Spleen (tissue), 11 donors: ENCODE measurements at regions not wholly inside any gene's neighbourhood (a gene's known extent, or its start where the extent isn't known, plus 50 kb on each side); places are given as distances from the start of the nearest gene placed in this dataset.

Source experiments
- DNase-seq: peaks from one replicate; pipeline ENCODE4 v3.0.0-alpha.2; 2020
- H3K27ac ChIP-seq, 8 donors: fragments of 200-600 bp; sonication (generic) in 7 of 8; 1 replicate in 4 of 8; 2 replicates in 4 of 8; pipeline versions ENCODE4 v1.5.0 to v1.8.0; 2016 to 2021; ENCODE audit warnings: inconsistent platforms in 4 of 8, mild to moderate bottlenecking in 4 of 8, moderate library complexity in 1 of 8
- H3K27me3 ChIP-seq, 7 donors: fragments of 200-600 bp; sonication (generic) in 6 of 7; replicated peaks in 1 of 7; 1 replicate in 4 of 7; 2 replicates in 3 of 7; pipeline versions ENCODE4 v1.5.0 to v1.8.0; 2016 to 2021; ENCODE audit warnings: inconsistent platforms in 3 of 7, mild to moderate bottlenecking in 1 of 7
- H3K36me3 ChIP-seq, 6 donors: fragments of 200-600 bp; sonication (generic) in 5 of 6; 1 replicate in 4 of 6; 2 replicates in 2 of 6; pipeline versions ENCODE4 v1.5.0 to v1.8.0; 2016 to 2021; ENCODE audit warnings: inconsistent platforms in 2 of 6
- H3K4me1 ChIP-seq, 6 donors: fragments of 200-600 bp; sonication (generic) in 5 of 6; 1 replicate in 3 of 6; 2 replicates in 3 of 6; pipeline versions ENCODE4 v1.5.0 to v1.8.0; 2016 to 2021; ENCODE audit warnings: inconsistent platforms in 3 of 6
- H3K4me3 ChIP-seq, 8 donors: fragments of 200-600 bp; sonication (generic) in 7 of 8; 1 replicate in 4 of 8; 2 replicates in 4 of 8; pipeline versions ENCODE4 v1.5.0 to v1.8.0; 2016 to 2021; ENCODE audit warnings: inconsistent platforms in 4 of 8, mild to moderate bottlenecking in 4 of 8, moderate library complexity in 2 of 8
- H3K9me3 ChIP-seq, 8 donors: fragments of 200-600 bp; sonication (generic) in 7 of 8; 1 replicate in 4 of 8; 2 replicates in 4 of 8; pipeline versions ENCODE4 v1.5.0 to v1.8.0; 2016 to 2021; ENCODE audit warnings: inconsistent platforms in 4 of 8
- POLR2A ChIP-seq, 3 donors: fragments of 450-650 bp; IDR thresholded peaks; one replicate each; pipeline ENCODE4 v1.5.1; 2017; ENCODE audit warnings: antibody characterized with exemption in 3 of 3, mild to moderate bottlenecking in 1 of 3
- POLR2AphosphoS5 ChIP-seq, 3 donors: sonication (generic); formaldehyde crosslinking; IDR thresholded peaks; one replicate each; pipeline ENCODE4 v1.5.1; 2017; ENCODE audit warnings: antibody characterized with exemption in 3 of 3
- WGBS, 5 donors: extraction: QIAGEN DNeasy Blood & Tissue Kit in 3 of 5; methylation state at CpG; one replicate each; pipeline versions ENCODE4 v1.1.5 to v1.1.7; 2013 to 2018; 5-methylcytosine and 5-hydroxymethylcytosine counted together
- intact Hi-C: fragments of 100-400 bp; cut with DNase I; formaldehyde crosslinking; loops from one replicate; pipeline ENCODE4 v1.15.0; 2023; ENCODE audit warnings: low total_unique reads
- TF ChIP-seq, protein P1 (sequence below), 11 experiments: fragments of 200-600 bp in 7 of 11; fragments of 450-650 bp in 4 of 11; sonication (generic) in 4 of 11; IDR thresholded peaks in 8 of 11; conservative IDR thresholded peaks in 3 of 11; 1 replicate in 7 of 11; 2 replicates in 4 of 11; pipeline versions ENCODE4 v1.4.0 to v1.8.0; 2016 to 2021; ENCODE audit warnings: antibody characterized with exemption in 11 of 11, inconsistent platforms in 4 of 11, mild to moderate bottlenecking in 1 of 11
- donor health status: healthy with polysubstance abuse.
- donor health status: DM: no; HTN: no; CAD: no; lungs with moderate emphysema.
- donor health status: DM: no; HTN: no; CAD: no.
- donor health status: Bipolar disorder and iron deficiency.
- donor health status: healthy.
- donor health status: DM: no; HTN: no; CAD: no.
- donor health status: DM: yes; HTN: yes; CAD: no.

DNA sequence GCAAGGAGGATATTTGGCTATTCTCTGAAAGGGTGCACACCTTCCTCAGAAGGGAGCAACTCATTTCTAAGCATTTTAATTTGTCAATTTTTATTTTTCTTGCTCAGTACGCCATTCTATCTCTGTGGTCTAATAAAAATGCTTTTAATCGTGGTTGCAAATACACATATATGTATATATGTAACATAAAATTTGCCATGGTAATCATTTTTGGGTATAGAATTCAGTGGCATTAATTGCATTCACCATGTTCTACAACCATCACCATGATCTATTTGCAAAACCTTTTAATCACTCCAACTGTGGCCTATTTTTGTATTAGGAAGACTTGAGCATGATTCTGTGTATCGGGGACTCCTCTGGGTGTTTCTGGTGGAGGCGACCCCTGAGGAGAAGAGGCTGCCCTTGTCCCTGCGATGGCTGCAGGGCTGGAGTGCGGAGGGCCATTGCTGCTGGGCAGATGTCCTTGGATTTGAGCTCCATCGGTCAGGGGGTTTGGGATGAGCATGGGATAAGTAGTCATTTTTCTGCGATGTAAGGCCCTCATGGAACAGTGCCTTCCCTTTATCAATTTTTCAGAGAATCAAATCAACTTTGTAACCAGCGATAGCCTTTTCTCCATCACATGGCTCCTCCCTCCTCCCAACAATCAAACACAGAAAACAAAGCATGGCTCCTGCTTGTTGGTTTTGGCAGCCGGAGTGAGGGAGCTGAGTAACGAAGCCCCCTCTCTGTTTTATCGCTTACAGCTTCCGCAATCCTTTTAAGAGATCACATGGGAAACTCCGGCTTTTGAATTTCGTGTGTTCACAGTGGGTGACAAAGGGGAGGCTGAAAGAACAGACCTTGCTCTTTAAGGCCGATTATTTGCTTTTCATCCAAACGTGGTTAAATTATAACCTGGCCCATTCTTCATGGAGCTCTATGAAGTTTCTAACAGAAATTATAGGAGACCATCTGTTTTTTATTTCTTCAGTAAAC is 187.3 kb downstream of the TENT4A start:
- intact Hi-C loops = no loop called here
- peaks cover 0 to 10% (median 0%) of the 10 kb centered on the region in 8 donors for H3K9me3 ChIP-seq
- no peaks in the 10 kb centered on the region for H3K36me3 ChIP-seq
- TF ChIP-seq, protein P1, sequence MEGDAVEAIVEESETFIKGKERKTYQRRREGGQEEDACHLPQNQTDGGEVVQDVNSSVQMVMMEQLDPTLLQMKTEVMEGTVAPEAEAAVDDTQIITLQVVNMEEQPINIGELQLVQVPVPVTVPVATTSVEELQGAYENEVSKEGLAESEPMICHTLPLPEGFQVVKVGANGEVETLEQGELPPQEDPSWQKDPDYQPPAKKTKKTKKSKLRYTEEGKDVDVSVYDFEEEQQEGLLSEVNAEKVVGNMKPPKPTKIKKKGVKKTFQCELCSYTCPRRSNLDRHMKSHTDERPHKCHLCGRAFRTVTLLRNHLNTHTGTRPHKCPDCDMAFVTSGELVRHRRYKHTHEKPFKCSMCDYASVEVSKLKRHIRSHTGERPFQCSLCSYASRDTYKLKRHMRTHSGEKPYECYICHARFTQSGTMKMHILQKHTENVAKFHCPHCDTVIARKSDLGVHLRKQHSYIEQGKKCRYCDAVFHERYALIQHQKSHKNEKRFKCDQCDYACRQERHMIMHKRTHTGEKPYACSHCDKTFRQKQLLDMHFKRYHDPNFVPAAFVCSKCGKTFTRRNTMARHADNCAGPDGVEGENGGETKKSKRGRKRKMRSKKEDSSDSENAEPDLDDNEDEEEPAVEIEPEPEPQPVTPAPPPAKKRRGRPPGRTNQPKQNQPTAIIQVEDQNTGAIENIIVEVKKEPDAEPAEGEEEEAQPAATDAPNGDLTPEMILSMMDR (IDR thresholded peaks at IDR 0.05 in 8 of 11, conservative IDR thresholded peaks at IDR 0.05 in 3 of 11) = no peak
- no peak for TF ChIP-seq POLR2AphosphoS5 (IDR thresholded peaks at IDR 0.05)
- no peak for TF ChIP-seq POLR2A (IDR thresholded peaks at IDR 0.05)
- no peak for DNase-seq
- no peak overlapping the region for H3K27ac ChIP-seq
- no peaks in the 10 kb centered on the region for H3K4me1 ChIP-seq
- no peak overlapping the region for H3K4me3 ChIP-seq
- H3K27me3 ChIP-seq = peaks cover 0 to 3% (median 0%) of the 10 kb centered on the region in 7 donors
- 85 to 91% (median 89%) methylated on average over 17 of the region's 17 CpGs for WGBS, 5 donors

DNA sequence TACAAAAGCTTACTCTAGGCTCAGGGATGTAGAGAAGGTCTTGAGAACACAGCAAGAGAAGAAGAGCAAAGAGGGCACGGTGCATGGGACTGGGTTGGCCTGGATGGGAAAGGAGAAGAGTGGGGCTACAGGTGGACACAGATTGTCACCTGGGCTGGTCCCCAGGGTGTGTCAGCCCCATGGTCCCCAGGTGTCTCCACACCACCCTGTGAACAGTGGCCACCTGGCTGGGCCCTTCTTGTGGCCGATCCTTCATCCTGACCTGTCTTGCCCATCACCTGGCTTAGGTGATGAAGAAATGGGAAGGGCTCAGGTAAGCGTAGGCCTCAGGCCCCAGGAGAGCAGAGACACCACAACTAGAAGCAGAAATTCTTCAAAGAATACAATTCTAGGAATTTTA is 188.9 kb downstream of the TENT4A start:
- intact Hi-C loops = no loop called here
- peaks cover 0 to 9% (median 0%) of the 10 kb centered on the region in 8 donors for H3K9me3 ChIP-seq
- no peak overlapping the region for H3K27ac ChIP-seq
- no peaks in the 10 kb centered on the region for H3K36me3 ChIP-seq
- no peak for DNase-seq
- no peaks in the 10 kb centered on the region for H3K27me3 ChIP-seq
- TF ChIP-seq POLR2AphosphoS5 (IDR thresholded peaks at IDR 0.05) (no peak), POLR2A (IDR thresholded peaks at IDR 0.05) (no peak)
- TF ChIP-seq, protein P1 (IDR thresholded peaks at IDR 0.05 in 8 of 11, conservative IDR thresholded peaks at IDR 0.05 in 3 of 11) = no peak
- H3K4me3 ChIP-seq = no peak overlapping the region
- WGBS, 5 donors = 72 to 91% (median 86%) methylated on average over 2 to 3 of the region's 3 CpGs
- no peaks in the 10 kb centered on the region for H3K4me1 ChIP-seq

DNA sequence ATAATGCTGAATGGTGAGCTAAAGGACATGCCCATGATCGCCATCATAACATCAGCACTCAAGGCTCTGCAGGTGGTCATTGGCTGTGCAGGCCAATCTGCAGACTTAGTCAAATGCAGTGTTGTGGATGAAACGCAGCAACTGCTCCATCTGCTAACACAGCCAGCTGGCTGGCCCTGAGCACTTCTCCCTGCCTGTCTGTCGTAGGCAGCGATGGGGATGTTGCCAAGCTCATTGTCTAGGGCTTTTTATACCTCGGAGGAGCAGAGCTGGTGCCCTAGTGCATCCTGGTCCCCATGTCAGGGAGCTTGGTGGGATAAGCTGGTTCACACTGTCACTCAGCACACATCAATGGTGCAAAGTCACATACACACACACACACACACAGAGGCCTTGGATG is 189.4 kb downstream of the TENT4A start:
- H3K36me3 ChIP-seq = no peaks in the 10 kb centered on the region
- no peaks in the 10 kb centered on the region for H3K4me1 ChIP-seq
- H3K27ac ChIP-seq = no peak overlapping the region
- TF ChIP-seq POLR2A (IDR thresholded peaks at IDR 0.05) (no peak), POLR2AphosphoS5 (IDR thresholded peaks at IDR 0.05) (no peak)
- TF ChIP-seq, protein P1 (IDR thresholded peaks at IDR 0.05 in 8 of 11, conservative IDR thresholded peaks at IDR 0.05 in 3 of 11) = no peak
- H3K9me3 ChIP-seq = peaks cover 0 to 8% (median 0%) of the 10 kb centered on the region in 8 donors
- intact Hi-C loops = no loop called here
- DNase-seq = no peak
- WGBS, 5 donors = 82 to 90% (median 86%) methylated on average over 2 to 5 of the region's 5 CpGs
- no peaks in the 10 kb centered on the region for H3K27me3 ChIP-seq
- no peak overlapping the region for H3K4me3 ChIP-seq

DNA sequence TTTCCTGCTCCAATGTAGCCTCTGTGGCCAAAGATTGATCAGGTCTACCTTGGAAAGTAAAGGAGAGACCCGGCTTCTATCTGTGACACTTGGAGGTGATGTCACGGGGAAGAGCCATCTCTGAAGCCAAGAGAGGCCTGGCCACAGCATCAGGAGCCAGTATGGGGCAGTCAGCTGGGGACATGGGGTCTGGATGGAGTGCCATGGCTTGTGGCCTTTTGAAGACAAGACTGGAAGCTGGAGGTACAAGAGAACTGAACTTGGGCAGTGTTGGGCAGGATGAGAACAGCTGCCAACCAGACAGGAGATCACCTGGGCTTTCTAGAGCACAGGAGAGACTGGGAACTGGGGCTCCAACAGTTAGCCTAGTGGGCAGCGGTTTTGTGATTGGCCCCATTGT is 190.7 kb downstream of the TENT4A start:
- no peak for DNase-seq
- H3K4me3 ChIP-seq = no peak overlapping the region
- H3K27ac ChIP-seq = no peak overlapping the region
- TF ChIP-seq POLR2AphosphoS5 (IDR thresholded peaks at IDR 0.05) = no peak
- TF ChIP-seq POLR2A (IDR thresholded peaks at IDR 0.05) = no peak
- TF ChIP-seq, protein P1 (IDR thresholded peaks at IDR 0.05 in 8 of 11, conservative IDR thresholded peaks at IDR 0.05 in 3 of 11) = no peak
- H3K4me1 ChIP-seq = no peaks in the 10 kb centered on the region
- H3K27me3 ChIP-seq = no peaks in the 10 kb centered on the region
- intact Hi-C loops = no loop called here
- WGBS, 5 donors = 50 to 93% (median 56%) methylated on average over 3 of the region's 3 CpGs
- H3K9me3 ChIP-seq = no peaks in the 10 kb centered on the region
- no peaks in the 10 kb centered on the region for H3K36me3 ChIP-seq
